Esophagus squamous epithelium (tissue), 5 donors: ENCODE measurements at regions not wholly inside any gene's neighbourhood (a gene's known extent, or its start where the extent isn't known, plus 50 kb on each side); places are given as distances from the start of the nearest gene placed in this dataset.
"Not testable (repeated sequence)": the region's sequence is repeated elsewhere in the genome, so short reads cannot be mapped to it uniquely, and the experiment has no call there.

ENCODE experiments used
- DNase-seq: peaks from one replicate; lab custom pipeline; 2025; lab: John Stamatoyannopoulos, UW
- H3K27ac ChIP-seq, 4 donors: fragments of 200-600 bp; sonication (generic); one replicate each; pipeline ENCODE4 v1.5.1; 2016 to 2019; ENCODE audit warnings: mild to moderate bottlenecking in 1 of 4
- H3K27me3 ChIP-seq, 4 donors: fragments of 200-600 bp; sonication (generic); 1 replicate in 3 of 4; 2 replicates in 1 of 4; pipeline versions ENCODE4 v1.5.1 to v1.6.0; 2017 to 2021; ENCODE audit warnings: antibody characterized with exemption in 1 of 4
- H3K36me3 ChIP-seq, 3 donors: fragments of 200-600 bp; sonication (generic); one replicate each; pipeline ENCODE4 v1.5.1; 2016 to 2019
- H3K4me1 ChIP-seq, 3 donors: fragments of 200-600 bp; sonication (generic); one replicate each; pipeline ENCODE4 v1.5.1; 2017 to 2019
- H3K4me3 ChIP-seq, 4 donors: fragments of 200-600 bp; sonication (generic); 1 replicate in 3 of 4; 2 replicates in 1 of 4; pipeline ENCODE4 v1.5.1; 2016 to 2019; ENCODE audit warnings: mild to moderate bottlenecking in 2 of 4, moderate library complexity in 1 of 4
- H3K9me3 ChIP-seq, 3 donors: fragments of 200-600 bp; sonication (generic); one replicate each; pipeline ENCODE4 v1.5.1; 2016 to 2019
- POLR2A ChIP-seq, 4 donors: fragments of 450-650 bp; IDR thresholded peaks; one replicate each; pipeline ENCODE4 v1.6.1; 2017; ENCODE audit warnings: antibody characterized with exemption in 4 of 4, mild to moderate bottlenecking in 4 of 4, moderate library complexity in 3 of 4
- WGBS, 2 donors: methylation state at CpG; one replicate each; pipeline ENCODE4 v1.1.5; 2018; 5-methylcytosine and 5-hydroxymethylcytosine counted together
- intact Hi-C: fragments of 100-400 bp; cut with DNase I; formaldehyde crosslinking; loops from one replicate; pipeline ENCODE4 v1.15.0; 2022
- TF ChIP-seq, protein P1 (sequence below), 6 experiments: fragments of 450-650 bp in 4 of 6; fragments of 200-600 bp in 2 of 6; sonication (generic) in 2 of 6; IDR thresholded peaks; one replicate each; pipeline ENCODE4 v1.5.1; 2016 to 2019; ENCODE audit warnings: antibody characterized with exemption in 6 of 6, mild to moderate bottlenecking in 4 of 6, moderate library complexity in 4 of 6
- donor health status: DM: yes; HTN: yes; CAD: no.

- Histone ChIP-seq H3K36me3 (no peaks in the 10 kb centered on the region), H3K4me1 (no peaks in the 10 kb centered on the region), H3K27ac (no peak overlapping the region), H3K9me3 (no peaks in the 10 kb centered on the region), H3K4me3 (no peak overlapping the region), H3K27me3 (no peaks in the 10 kb centered on the region)
- intact Hi-C loops = no loop called here
- DNase-seq = no peak
- TF ChIP-seq POLR2A (IDR thresholded peaks at IDR 0.05) = no peak
- TF ChIP-seq, protein P1, sequence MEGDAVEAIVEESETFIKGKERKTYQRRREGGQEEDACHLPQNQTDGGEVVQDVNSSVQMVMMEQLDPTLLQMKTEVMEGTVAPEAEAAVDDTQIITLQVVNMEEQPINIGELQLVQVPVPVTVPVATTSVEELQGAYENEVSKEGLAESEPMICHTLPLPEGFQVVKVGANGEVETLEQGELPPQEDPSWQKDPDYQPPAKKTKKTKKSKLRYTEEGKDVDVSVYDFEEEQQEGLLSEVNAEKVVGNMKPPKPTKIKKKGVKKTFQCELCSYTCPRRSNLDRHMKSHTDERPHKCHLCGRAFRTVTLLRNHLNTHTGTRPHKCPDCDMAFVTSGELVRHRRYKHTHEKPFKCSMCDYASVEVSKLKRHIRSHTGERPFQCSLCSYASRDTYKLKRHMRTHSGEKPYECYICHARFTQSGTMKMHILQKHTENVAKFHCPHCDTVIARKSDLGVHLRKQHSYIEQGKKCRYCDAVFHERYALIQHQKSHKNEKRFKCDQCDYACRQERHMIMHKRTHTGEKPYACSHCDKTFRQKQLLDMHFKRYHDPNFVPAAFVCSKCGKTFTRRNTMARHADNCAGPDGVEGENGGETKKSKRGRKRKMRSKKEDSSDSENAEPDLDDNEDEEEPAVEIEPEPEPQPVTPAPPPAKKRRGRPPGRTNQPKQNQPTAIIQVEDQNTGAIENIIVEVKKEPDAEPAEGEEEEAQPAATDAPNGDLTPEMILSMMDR (IDR thresholded peaks at IDR 0.05) = peak in 2 of 6 experiments; percentile 17 to 21
- WGBS, 2 donors = 18 to 21% methylated on average over 2 of the region's 2 CpGs
Observed at GRCh38 chr6:23659125-23659524, 466.9 kb upstream of the NRSN1 start.

- no peaks in the 10 kb centered on the region for H3K36me3 ChIP-seq
- DNase-seq = no peak
- no peaks in the 10 kb centered on the region for H3K9me3 ChIP-seq
- H3K4me1 ChIP-seq = no peaks in the 10 kb centered on the region
- no peaks in the 10 kb centered on the region for H3K27me3 ChIP-seq
- 86 to 88% methylated on average over 4 of the region's 4 CpGs for WGBS, 2 donors
- TF ChIP-seq POLR2A (IDR thresholded peaks at IDR 0.05) = no peak
- TF ChIP-seq, protein P1 (IDR thresholded peaks at IDR 0.05) = no peak
- H3K4me3 ChIP-seq = no peak overlapping the region
- intact Hi-C loops = no loop called here
- H3K27ac ChIP-seq = no peak overlapping the region
Observed at GRCh38 chr6:23661549-23661948, 464.5 kb upstream of the NRSN1 start.

DNA sequence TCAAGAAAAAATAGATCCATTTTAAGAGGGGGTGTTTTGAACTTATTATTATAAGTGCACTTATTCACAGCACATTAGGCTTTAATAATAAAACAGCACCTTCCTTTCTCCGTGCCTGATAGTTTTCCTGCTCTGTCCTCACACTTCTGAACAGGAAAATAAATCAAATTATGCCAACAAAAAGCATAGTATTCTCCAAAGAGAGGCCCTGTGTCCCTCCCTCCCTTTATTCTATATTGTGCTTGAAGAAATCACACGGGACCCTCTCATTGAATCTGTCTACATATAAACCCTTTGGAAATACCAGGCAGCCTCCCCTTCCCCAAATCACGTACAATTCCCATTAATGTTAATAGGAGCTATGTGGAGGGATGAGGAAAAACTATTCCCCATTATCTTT, 462.9 kb upstream of the NRSN1 start:
- intact Hi-C loops = no loop called here
- H3K27me3 ChIP-seq = no peaks in the 10 kb centered on the region

DNA sequence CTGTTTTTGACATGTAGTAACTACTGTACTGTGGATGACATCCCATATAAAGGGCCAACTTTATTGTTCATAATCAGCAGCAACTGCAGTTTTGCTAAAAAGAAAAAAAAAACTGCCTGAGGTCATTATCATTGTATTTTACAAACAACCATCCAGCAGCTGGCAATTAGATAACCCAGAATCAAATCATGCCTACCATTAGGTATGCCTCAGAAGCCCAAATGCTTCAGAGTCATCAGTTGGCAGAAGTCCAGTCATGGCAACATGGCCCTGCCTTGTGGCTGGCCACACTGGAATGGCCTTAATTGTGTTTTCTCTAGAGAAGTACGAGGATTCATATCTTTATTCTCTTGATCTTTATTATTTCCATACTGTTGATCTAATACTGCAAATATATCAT, 462.4 kb upstream of the NRSN1 start:
- DNase-seq = no peak
- intact Hi-C loops = no loop called here
- WGBS, 2 donors = 55 to 70% methylated on average over 1 of the region's 1 CpG

More for the DNA sequence above, 462.9 kb upstream of the NRSN1 start:
- H3K9me3 ChIP-seq = no peaks in the 10 kb centered on the region
- H3K4me1 ChIP-seq = no peaks in the 10 kb centered on the region
- 52 to 63% methylated on average over 3 of the region's 3 CpGs for WGBS, 2 donors
- H3K27ac ChIP-seq = no peak overlapping the region
- DNase-seq = no peak
- TF ChIP-seq, protein P1 (IDR thresholded peaks at IDR 0.05) = no peak
- no peak for TF ChIP-seq POLR2A (IDR thresholded peaks at IDR 0.05)
- no peaks in the 10 kb centered on the region for H3K36me3 ChIP-seq
- H3K4me3 ChIP-seq = no peak overlapping the region

DNA sequence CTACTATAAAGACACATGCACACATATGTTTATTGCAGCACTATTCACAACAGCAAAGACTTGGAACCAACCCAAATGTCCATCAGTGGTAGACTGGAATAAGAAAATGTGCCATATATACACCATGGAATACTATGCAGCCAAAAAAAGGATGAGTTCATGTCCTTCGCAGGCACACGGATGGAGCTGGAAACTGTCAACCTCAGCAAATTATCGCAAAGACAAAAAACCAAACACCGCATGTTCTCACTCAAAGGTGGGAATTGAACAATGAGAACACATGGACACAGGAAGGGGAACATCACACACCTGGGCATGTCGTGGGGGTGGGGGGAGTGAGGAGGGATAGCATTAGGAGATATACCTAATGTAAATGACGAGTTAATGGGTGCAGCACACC, 460.1 kb upstream of the NRSN1 start:
- H3K36me3 ChIP-seq, H3K27me3 ChIP-seq, H3K9me3 ChIP-seq, H3K4me3 ChIP-seq, intact Hi-C loops, H3K4me1 ChIP-seq, DNase-seq, H3K27ac ChIP-seq: not testable (repeated sequence)
- WGBS, 2 donors = 90 to 91% methylated on average over 6 of the region's 6 CpGs

More for the DNA sequence above, 462.4 kb upstream of the NRSN1 start:
- Histone ChIP-seq H3K9me3 (no peaks in the 10 kb centered on the region), H3K4me3 (no peak overlapping the region), H3K4me1 (no peaks in the 10 kb centered on the region), H3K27ac (no peak overlapping the region), H3K27me3 (no peaks in the 10 kb centered on the region), H3K36me3 (no peaks in the 10 kb centered on the region)
- TF ChIP-seq, protein P1 (IDR thresholded peaks at IDR 0.05) = no peak
- no peak for TF ChIP-seq POLR2A (IDR thresholded peaks at IDR 0.05)

DNA sequence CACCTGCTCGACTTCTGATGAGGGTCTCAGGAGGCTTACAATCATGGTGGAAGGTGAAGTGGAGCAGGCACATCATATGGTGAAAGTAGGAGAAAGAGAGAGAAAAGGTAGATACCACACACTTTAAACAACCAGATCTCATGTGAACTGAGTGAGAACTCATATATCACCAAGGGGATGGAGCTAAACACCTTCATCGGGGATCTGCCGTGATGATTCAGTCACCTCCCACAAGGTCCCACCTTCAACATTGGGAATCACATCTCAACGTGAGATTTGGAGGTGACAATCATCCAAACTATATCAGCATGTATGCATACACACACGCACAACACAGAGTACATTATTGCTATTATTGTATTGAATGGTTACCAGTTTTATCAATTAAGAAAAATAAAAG, 453.3 kb upstream of the NRSN1 start:
- no peaks in the 10 kb centered on the region for H3K4me1 ChIP-seq
- no peaks in the 10 kb centered on the region for H3K36me3 ChIP-seq
- H3K9me3 ChIP-seq = peaks cover 0 to 22% (median 21%) of the 10 kb centered on the region in 3 donors
- no peak overlapping the region for H3K4me3 ChIP-seq
- H3K27ac ChIP-seq = no peak overlapping the region
- DNase-seq = no peak
- TF ChIP-seq, protein P1 (IDR thresholded peaks at IDR 0.05) = no peak
- no peak for TF ChIP-seq POLR2A (IDR thresholded peaks at IDR 0.05)
- intact Hi-C loops = no loop called here
- 77 to 80% methylated on average over 5 of the region's 5 CpGs for WGBS, 2 donors
- H3K27me3 ChIP-seq = no peaks in the 10 kb centered on the region
